OCI-LY1 (cell line): ENCODE measurements at regions not wholly inside any gene's neighbourhood (a gene's known extent, or its start where the extent isn't known, plus 50 kb on each side); places are given as distances from the start of the nearest gene placed in this dataset.

Source experiments
- H2AFZ ChIP-seq: fragments of 200-600 bp; sonication (generic), shearing (Covaris generic); 2 replicates; pipeline ENCODE4 v1.6.0; 2014; ENCODE audit warnings: antibody characterized with exemption, mild to moderate bottlenecking, low read length
- H3F3A ChIP-seq: fragments of 200-600 bp; sonication (generic), shearing (Covaris generic); 2 replicates; pipeline ENCODE4 v1.6.0; 2014; ENCODE audit warnings: mild to moderate bottlenecking, antibody characterized with exemption, low read length, moderate library complexity; ENCODE audit not compliant: insufficient read depth
- H3K27ac ChIP-seq: fragments of 200-600 bp; sonication (generic); 2 replicates; pipeline ENCODE4 v1.5.1; 2014; ENCODE audit warnings: low read length, mixed run types, mild to moderate bottlenecking, low read depth; ENCODE audit not compliant: poor library complexity, severe bottlenecking
- H3K27me3 ChIP-seq: fragments of 200-600 bp; sonication (generic); 2 replicates; pipeline ENCODE4 v1.6.0; 2014; ENCODE audit warnings: antibody characterized with exemption, mild to moderate bottlenecking, low read length, moderate library complexity; ENCODE audit not compliant: insufficient read depth
- H3K36me3 ChIP-seq: fragments of 200-600 bp; sonication (generic); 2 replicates; pipeline ENCODE4 v1.6.1; 2014; ENCODE audit warnings: mild to moderate bottlenecking, antibody characterized with exemption, low read length, moderate library complexity, mixed read lengths; ENCODE audit not compliant: insufficient read depth
- H3K4me1 ChIP-seq: fragments of 200-600 bp; sonication (generic); 2 replicates; pipeline ENCODE4 v1.5.1; 2014; ENCODE audit warnings: mild to moderate bottlenecking, low read length, moderate library complexity; ENCODE audit not compliant: insufficient read depth, severe bottlenecking
- H3K4me2 ChIP-seq: fragments of 200-600 bp; sonication (generic), shearing (Covaris generic); 2 replicates; pipeline ENCODE4 v1.6.1; 2014; ENCODE audit warnings: low read length
- H3K4me3 ChIP-seq: fragments of 200-600 bp; sonication (generic); 2 replicates; pipeline ENCODE4 v1.5.1; 2014; ENCODE audit warnings: low read length, low read depth, mild to moderate bottlenecking, mixed read lengths; ENCODE audit not compliant: poor library complexity, severe bottlenecking
- H3K79me2 ChIP-seq: fragments of 200-600 bp; shearing (Covaris generic); 2 replicates; pipeline ENCODE4 v1.6.1; 2016; ENCODE audit warnings: mixed run types, low read length, mixed read lengths; ENCODE audit not compliant: insufficient read depth
- H3K9ac ChIP-seq: fragments of 200-600 bp; sonication (generic), shearing (Covaris generic); 2 replicates; pipeline ENCODE4 v1.6.1; 2014; ENCODE audit warnings: mild to moderate bottlenecking, low read length, mixed read lengths
- H3K9me2 ChIP-seq: fragments of 200-600 bp; sonication (generic), shearing (Covaris generic); 2 replicates; pipeline ENCODE4 v1.6.1; 2014; ENCODE audit warnings: low read depth, mild to moderate bottlenecking, low read length, mixed read lengths
- H3K9me3 ChIP-seq: fragments of 200-600 bp; shearing (Covaris generic); 2 replicates; pipeline ENCODE4 v1.6.1; 2014; ENCODE audit warnings: low read length, mixed read lengths
- H4K20me1 ChIP-seq: fragments of 200-600 bp; sonication (generic), shearing (Covaris generic); 2 replicates; pipeline ENCODE4 v1.6.0; 2016; ENCODE audit warnings: mild to moderate bottlenecking, low read length; ENCODE audit not compliant: insufficient read depth
- EZH2 ChIP-seq: fragments of 200-600 bp; sonication (generic), shearing (Covaris generic); IDR thresholded peaks from 2 replicates; pipeline ENCODE4 v1.8.0; 2017; ENCODE audit warnings: borderline replicate concordance, mixed run types, mild to moderate bottlenecking, antibody characterized with exemption, low read length, moderate library complexity, mixed read lengths
- TF ChIP-seq, protein P1 (sequence below): fragments of 200-600 bp; sonication (generic), shearing (Covaris generic); IDR thresholded peaks from 2 replicates; pipeline ENCODE4 v1.5.1; 2017; ENCODE audit warnings: mild to moderate bottlenecking, antibody characterized with exemption, low read length, moderate library complexity, mixed read lengths

DNA sequence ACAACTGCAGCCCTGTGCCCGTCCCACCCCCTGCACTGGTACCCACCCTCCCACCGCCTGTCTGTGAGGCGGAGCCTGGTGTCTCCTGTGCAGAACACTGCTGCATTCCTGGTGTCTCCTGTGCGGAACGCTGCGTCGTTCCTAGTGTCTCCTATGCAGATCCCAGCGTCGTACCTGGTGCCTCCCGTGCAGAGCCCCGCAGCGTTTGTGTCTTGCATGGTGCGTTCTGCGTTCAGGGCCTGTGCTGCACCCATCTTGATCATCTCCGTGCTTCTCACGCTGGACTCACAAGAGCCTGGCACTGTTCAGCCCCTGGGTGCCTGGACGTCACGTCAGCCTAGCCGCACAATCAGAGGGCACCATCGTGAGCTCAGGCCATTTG lies 248.6 kb upstream of the SALL3 start:
- no peaks in the 10 kb centered on the region for H3K79me2 ChIP-seq
- H3K4me2 ChIP-seq: no peak overlapping the region
- H3K27ac ChIP-seq: no peak overlapping the region
- H3F3A ChIP-seq: no peaks in the 10 kb centered on the region
- no peaks in the 10 kb centered on the region for H3K9me3 ChIP-seq
- H4K20me1 ChIP-seq: no peaks in the 10 kb centered on the region
- H2AFZ ChIP-seq: no peak overlapping the region
- no peak overlapping the region for H3K4me3 ChIP-seq
- no peaks in the 10 kb centered on the region for H3K4me1 ChIP-seq
- no peaks in the 10 kb centered on the region for H3K9me2 ChIP-seq
- no peaks in the 10 kb centered on the region for H3K27me3 ChIP-seq
- TF ChIP-seq, protein P1, sequence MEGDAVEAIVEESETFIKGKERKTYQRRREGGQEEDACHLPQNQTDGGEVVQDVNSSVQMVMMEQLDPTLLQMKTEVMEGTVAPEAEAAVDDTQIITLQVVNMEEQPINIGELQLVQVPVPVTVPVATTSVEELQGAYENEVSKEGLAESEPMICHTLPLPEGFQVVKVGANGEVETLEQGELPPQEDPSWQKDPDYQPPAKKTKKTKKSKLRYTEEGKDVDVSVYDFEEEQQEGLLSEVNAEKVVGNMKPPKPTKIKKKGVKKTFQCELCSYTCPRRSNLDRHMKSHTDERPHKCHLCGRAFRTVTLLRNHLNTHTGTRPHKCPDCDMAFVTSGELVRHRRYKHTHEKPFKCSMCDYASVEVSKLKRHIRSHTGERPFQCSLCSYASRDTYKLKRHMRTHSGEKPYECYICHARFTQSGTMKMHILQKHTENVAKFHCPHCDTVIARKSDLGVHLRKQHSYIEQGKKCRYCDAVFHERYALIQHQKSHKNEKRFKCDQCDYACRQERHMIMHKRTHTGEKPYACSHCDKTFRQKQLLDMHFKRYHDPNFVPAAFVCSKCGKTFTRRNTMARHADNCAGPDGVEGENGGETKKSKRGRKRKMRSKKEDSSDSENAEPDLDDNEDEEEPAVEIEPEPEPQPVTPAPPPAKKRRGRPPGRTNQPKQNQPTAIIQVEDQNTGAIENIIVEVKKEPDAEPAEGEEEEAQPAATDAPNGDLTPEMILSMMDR: no peak
- no peak for TF ChIP-seq EZH2
- no peak overlapping the region for H3K9ac ChIP-seq
- H3K36me3 ChIP-seq: no peaks in the 10 kb centered on the region

DNA sequence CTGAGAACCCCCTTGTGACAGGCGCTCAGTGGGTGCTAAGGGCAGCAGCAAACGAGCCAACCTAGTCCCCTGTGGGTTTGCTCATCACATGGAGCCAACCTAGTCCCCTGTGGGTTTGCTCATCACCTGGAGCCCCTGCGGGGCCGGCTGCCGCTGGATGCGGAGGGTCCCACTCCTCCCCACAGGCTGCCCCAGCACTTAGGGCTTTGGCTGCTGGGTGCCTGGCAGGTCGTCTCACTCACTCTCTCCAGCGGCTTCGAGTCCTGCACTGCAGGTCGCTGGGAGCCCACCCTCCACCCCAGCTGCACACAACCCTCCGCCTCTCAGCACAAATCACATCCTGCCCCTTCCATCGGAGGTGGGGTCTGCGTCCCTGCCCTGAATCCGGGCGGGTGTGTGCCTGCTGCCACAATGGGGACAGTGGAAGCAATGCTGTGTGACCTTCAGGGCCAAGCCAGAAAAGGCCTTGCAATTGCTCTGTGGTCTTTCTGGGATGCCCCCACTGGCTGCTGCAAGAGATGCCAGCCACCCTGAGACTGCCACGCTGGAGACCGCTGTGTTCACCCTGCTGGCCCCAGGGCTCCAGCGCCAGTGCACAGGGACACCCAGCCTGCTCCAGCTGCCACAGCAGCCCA lies 248.1 kb upstream of the SALL3 start:
- no peak overlapping the region for H2AFZ ChIP-seq
- H3K79me2 ChIP-seq: no peaks in the 10 kb centered on the region
- no peaks in the 10 kb centered on the region for H4K20me1 ChIP-seq
- H3K27me3 ChIP-seq: no peaks in the 10 kb centered on the region
- H3K9me3 ChIP-seq: no peaks in the 10 kb centered on the region
- H3K4me2 ChIP-seq: no peak overlapping the region
- H3F3A ChIP-seq: no peaks in the 10 kb centered on the region
- no peak for TF ChIP-seq EZH2
- TF ChIP-seq, protein P1: no peak
- no peak overlapping the region for H3K27ac ChIP-seq
- H3K9ac ChIP-seq: no peak overlapping the region
- H3K4me3 ChIP-seq: no peak overlapping the region
- H3K9me2 ChIP-seq: no peaks in the 10 kb centered on the region
- H3K36me3 ChIP-seq: no peaks in the 10 kb centered on the region
- no peaks in the 10 kb centered on the region for H3K4me1 ChIP-seq

DNA sequence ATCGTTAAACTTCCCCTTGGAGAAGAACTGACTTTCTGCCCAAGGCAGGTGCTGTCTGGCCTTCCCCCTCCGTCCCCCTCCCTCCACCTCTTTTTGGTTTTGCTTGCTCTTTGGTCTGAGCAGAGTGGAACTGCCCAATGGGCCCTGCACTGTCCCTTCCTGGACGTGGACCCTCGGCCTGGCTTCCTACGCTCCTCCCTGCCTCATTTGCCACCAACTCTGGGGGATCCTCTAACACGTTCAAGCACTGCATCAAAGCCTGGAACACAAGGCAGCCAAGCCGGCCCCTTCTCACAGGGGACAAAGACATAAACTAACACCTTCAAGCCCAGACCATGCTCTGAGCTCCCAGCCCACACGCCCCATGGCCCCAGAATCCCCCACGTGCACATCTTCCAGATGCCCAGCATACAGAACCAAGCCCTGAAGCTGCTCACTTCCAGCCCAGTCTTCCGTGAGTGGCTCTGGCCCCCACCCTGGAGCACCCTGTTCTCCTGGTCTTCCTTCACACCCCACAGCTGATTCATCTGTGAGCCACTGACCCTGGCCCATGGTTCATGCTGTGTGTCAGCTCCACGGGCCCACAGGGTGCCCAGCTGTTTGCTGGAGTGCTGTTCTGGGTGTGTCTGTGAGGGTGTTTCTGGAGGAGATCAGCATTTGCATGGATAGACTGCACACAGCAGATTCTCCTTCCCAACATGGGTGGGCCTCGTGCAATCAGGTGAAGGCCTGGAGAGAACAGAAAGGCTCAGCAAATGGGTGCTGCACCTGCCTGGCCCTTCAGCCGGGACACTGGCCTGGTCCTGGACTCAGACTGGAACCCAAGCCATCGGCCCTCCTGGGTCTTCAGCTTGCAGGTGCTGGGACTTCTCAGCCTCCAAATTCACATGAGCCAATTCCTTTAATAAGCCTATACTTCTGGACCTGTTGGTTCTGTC lies 247.1 kb upstream of the SALL3 start:
- Histone ChIP-seq H3K27me3 (no peaks in the 10 kb centered on the region), H3F3A (no peaks in the 10 kb centered on the region), H3K36me3 (no peaks in the 10 kb centered on the region), H2AFZ (no peak overlapping the region), H4K20me1 (no peaks in the 10 kb centered on the region), H3K9me3 (no peaks in the 10 kb centered on the region), H3K9me2 (no peaks in the 10 kb centered on the region), H3K9ac (no peak overlapping the region), H3K4me3 (no peak overlapping the region), H3K4me1 (no peaks in the 10 kb centered on the region), H3K79me2 (no peaks in the 10 kb centered on the region), H3K4me2 (no peak overlapping the region), H3K27ac (no peak overlapping the region)
- TF ChIP-seq, protein P1: no peak
- no peak for TF ChIP-seq EZH2
